ENCODE measurements at regions not wholly inside any gene's neighbourhood (a gene's known extent, or its start where the extent isn't known, plus 50 kb on each side); places are given as distances from the start of the nearest gene placed in this dataset.

GRCh38 chr3:4234889-4235288 is 68.3 kb upstream of the SETMAR start:
- DNase-seq (no peak), ATAC-seq (no peak)
- no peak for TF ChIP-seq CTCF (IDR thresholded peaks at IDR 0.05)
- no peak overlapping the region for H3K4me3 ChIP-seq
- intact Hi-C loops (cut with DNase I, micrococcal nuclease): no loop called here
- H3K9me3 ChIP-seq: no peaks in the 10 kb centered on the region
- no peaks in the 10 kb centered on the region for H3K4me1 ChIP-seq (ENCODE audit: low read depth)
- H3K36me3 ChIP-seq (ENCODE audit: low read depth): no peaks in the 10 kb centered on the region

GRCh38 chr3:4235690-4236089 is 67.5 kb upstream of the SETMAR start:
- H3K9me3 ChIP-seq: no peaks in the 10 kb centered on the region
- H3K4me1 ChIP-seq (ENCODE audit: low read depth): no peaks in the 10 kb centered on the region
- intact Hi-C loops (cut with DNase I, micrococcal nuclease): no loop called here
- no peak for TF ChIP-seq CTCF (IDR thresholded peaks at IDR 0.05)
- no peak for DNase-seq
- H3K36me3 ChIP-seq (ENCODE audit: low read depth): no peaks in the 10 kb centered on the region
- no peak for ATAC-seq
- H3K4me3 ChIP-seq: no peak overlapping the region

- no peak for TF ChIP-seq CTCF (IDR thresholded peaks at IDR 0.05)
- no peak overlapping the region for H3K4me3 ChIP-seq
- intact Hi-C loops (cut with DNase I, micrococcal nuclease): no loop called here
- H3K36me3 ChIP-seq (ENCODE audit: low read depth): no peaks in the 10 kb centered on the region
- no peak for DNase-seq
- no peaks in the 10 kb centered on the region for H3K9me3 ChIP-seq
- ATAC-seq: no peak
- H3K4me1 ChIP-seq (ENCODE audit: low read depth): no peaks in the 10 kb centered on the region
Observed at GRCh38 chr3:4241595-4242170, 61.5 kb upstream of the SETMAR start.

- no peak overlapping the region for H3K4me3 ChIP-seq
- H3K4me1 ChIP-seq (ENCODE audit: low read depth): no peaks in the 10 kb centered on the region
- ATAC-seq (no peak), DNase-seq (no peak)
- H3K9me3 ChIP-seq: no peaks in the 10 kb centered on the region
- intact Hi-C loops (cut with DNase I, micrococcal nuclease): no loop called here
- H3K36me3 ChIP-seq (ENCODE audit: low read depth): no peaks in the 10 kb centered on the region
- no peak for TF ChIP-seq CTCF (IDR thresholded peaks at IDR 0.05)
Observed at GRCh38 chr3:4245671-4246070, 57.5 kb upstream of the SETMAR start.

GRCh38 chr3:4247391-4247790 is 55.8 kb upstream of the SETMAR start:
- no peak for TF ChIP-seq CTCF (IDR thresholded peaks at IDR 0.05)
- Histone ChIP-seq H3K4me1 (ENCODE audit: low read depth) (no peaks in the 10 kb centered on the region), H3K36me3 (ENCODE audit: low read depth) (no peaks in the 10 kb centered on the region), H3K9me3 (no peaks in the 10 kb centered on the region), H3K4me3 (no peak overlapping the region)
- DNase-seq (no peak), ATAC-seq (no peak)
- intact Hi-C loops (cut with DNase I, micrococcal nuclease): no loop called here

- no peaks in the 10 kb centered on the region for H3K9me3 ChIP-seq
- H3K4me3 ChIP-seq: no peak overlapping the region
- no peaks in the 10 kb centered on the region for H3K36me3 ChIP-seq (ENCODE audit: low read depth)
- no peaks in the 10 kb centered on the region for H3K4me1 ChIP-seq (ENCODE audit: low read depth)
- intact Hi-C loops (cut with DNase I, micrococcal nuclease): no loop called here
- DNase-seq (no peak), ATAC-seq (no peak)
- TF ChIP-seq CTCF (IDR thresholded peaks at IDR 0.05): no peak
Observed at GRCh38 chr3:4250064-4250463, 53.1 kb upstream of the SETMAR start.
